IMR-90 (cell line): ENCODE measurements at regions not wholly inside any gene's neighbourhood (a gene's known extent, or its start where the extent isn't known, plus 50 kb on each side); places are given as distances from the start of the nearest gene placed in this dataset.

Experiments used
- CEBPB ChIP-seq: IDR thresholded peaks from 2 replicates; pipeline ENCODE4 v1.6.1; 2012; ENCODE audit warnings: low read depth, low read length, improper control_type of control experiment
- FOS ChIP-seq: fragments of 150-350 bp; IDR thresholded peaks from 2 replicates; pipeline ENCODE4 v1.6.1; 2016; ENCODE audit warnings: low read depth, low read length
- TF ChIP-seq, protein P1 (sequence below): fragments of 150-350 bp; IDR thresholded peaks from 2 replicates; pipeline ENCODE4 v1.6.1; 2017; ENCODE audit warnings: mild to moderate bottlenecking, antibody characterized with exemption, low read length, low read depth

DNA sequence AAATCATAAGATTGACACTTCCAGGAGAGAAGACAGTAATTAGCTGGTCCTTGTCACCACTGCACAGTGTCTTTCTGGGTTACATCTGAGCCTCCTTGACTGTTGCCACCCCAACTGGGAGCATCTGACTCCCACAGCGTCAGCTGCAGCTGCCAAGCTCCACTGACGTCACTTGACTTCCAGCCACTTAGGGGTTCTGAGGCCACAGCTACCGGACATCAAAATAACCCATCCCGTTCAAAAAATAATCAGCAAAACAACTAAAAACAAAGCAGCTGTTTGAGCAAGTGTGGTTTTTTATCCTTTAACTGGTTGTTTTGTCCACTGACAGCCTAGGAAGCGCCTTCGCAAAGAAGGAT, 206.5 kb upstream of the AGAP1 start:
- TF ChIP-seq, protein P1, sequence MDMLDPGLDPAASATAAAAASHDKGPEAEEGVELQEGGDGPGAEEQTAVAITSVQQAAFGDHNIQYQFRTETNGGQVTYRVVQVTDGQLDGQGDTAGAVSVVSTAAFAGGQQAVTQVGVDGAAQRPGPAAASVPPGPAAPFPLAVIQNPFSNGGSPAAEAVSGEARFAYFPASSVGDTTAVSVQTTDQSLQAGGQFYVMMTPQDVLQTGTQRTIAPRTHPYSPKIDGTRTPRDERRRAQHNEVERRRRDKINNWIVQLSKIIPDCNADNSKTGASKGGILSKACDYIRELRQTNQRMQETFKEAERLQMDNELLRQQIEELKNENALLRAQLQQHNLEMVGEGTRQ, result no peak
- TF ChIP-seq CEBPB (no peak), FOS (no peak)
